Nephron progenitor cell (in vitro differentiated cells): ENCODE measurements at regions not wholly inside any gene's neighbourhood (a gene's known extent, or its start where the extent isn't known, plus 50 kb on each side); places are given as distances from the start of the nearest gene placed in this dataset.
A peak's percentile ranks its signal among the peaks of the same experiment; 100 is the strongest.
"Not testable (repeated sequence)": the region's sequence is repeated elsewhere in the genome, so short reads cannot be mapped to it uniquely, and the experiment has no call there.

Source experiments
- DNase-seq: peaks from one replicate; pipeline ENCODE4 v3.0.0; 2021
- H3K27ac Mint-ChIP-seq: 2 replicates; pipeline ENCODE4 v1.8.0; 2021; ENCODE audit warnings: mild to moderate bottlenecking, moderate library complexity, mixed read lengths
- H3K27me3 Mint-ChIP-seq: 2 replicates; pipeline ENCODE4 v1.8.0; 2021; ENCODE audit warnings: mild to moderate bottlenecking, low read depth, mixed read lengths; ENCODE audit not compliant: poor library complexity
- H3K36me3 Mint-ChIP-seq: 2 replicates; pipeline ENCODE4 v1.8.0; 2021; ENCODE audit warnings: low read depth, mixed read lengths
- H3K4me1 Mint-ChIP-seq: 2 replicates; pipeline ENCODE4 v1.8.0; 2021; ENCODE audit warnings: mixed read lengths
- H3K4me3 Mint-ChIP-seq: 2 replicates; pipeline ENCODE4 v1.8.0; 2021; ENCODE audit warnings: mild to moderate bottlenecking, moderate library complexity, mixed read lengths
- H3K9me3 Mint-ChIP-seq: 2 replicates; pipeline ENCODE4 v1.8.0; 2021; ENCODE audit warnings: mild to moderate bottlenecking, moderate library complexity, mixed read lengths
- CTCF ChIP-seq: fragments of 200-600 bp; sonication (generic); IDR thresholded peaks from 2 replicates; pipeline ENCODE4 v1.5.0; 2021; ENCODE audit warnings: antibody characterized with exemption

- no peak overlapping the region for H3K4me3 Mint-ChIP-seq
- no peaks in the 10 kb centered on the region for H3K9me3 Mint-ChIP-seq
- no peaks in the 10 kb centered on the region for H3K36me3 Mint-ChIP-seq
- no peak for TF ChIP-seq CTCF
- no peak for DNase-seq
- no peak overlapping the region for H3K27ac Mint-ChIP-seq
- H3K27me3 Mint-ChIP-seq: peaks cover 8% of the 10 kb centered on the region
- H3K4me1 Mint-ChIP-seq: peaks cover 11% of the 10 kb centered on the region
Observed at GRCh38 chr2:23037596-23037995, 347.4 kb upstream of the KLHL29 start.

GRCh38 chr2:23041443-23041842 is 343.5 kb upstream of the KLHL29 start:
- peaks cover 5% of the 10 kb centered on the region for H3K27me3 Mint-ChIP-seq
- H3K27ac Mint-ChIP-seq: no peak overlapping the region
- no peak overlapping the region for H3K4me3 Mint-ChIP-seq
- peaks cover 11% of the 10 kb centered on the region for H3K4me1 Mint-ChIP-seq
- TF ChIP-seq CTCF: no peak
- H3K36me3 Mint-ChIP-seq: no peaks in the 10 kb centered on the region
- no peak for DNase-seq
- no peaks in the 10 kb centered on the region for H3K9me3 Mint-ChIP-seq

- Mint-ChIP-seq H3K9me3 (no peaks in the 10 kb centered on the region), H3K4me3 (no peak overlapping the region), H3K27me3 (peaks cover 5% of the 10 kb centered on the region), H3K36me3 (no peaks in the 10 kb centered on the region), H3K4me1 (peaks cover 11% of the 10 kb centered on the region), H3K27ac (no peak overlapping the region)
- no peak for DNase-seq
- no peak for TF ChIP-seq CTCF
Observed at GRCh38 chr2:23042216-23042906, 342.6 kb upstream of the KLHL29 start.

GRCh38 chr2:23050388-23050787 is 334.6 kb upstream of the KLHL29 start:
- Mint-ChIP-seq H3K27me3 (peaks cover 8% of the 10 kb centered on the region), H3K4me3 (no peak overlapping the region), H3K4me1 (peaks cover 8% of the 10 kb centered on the region), H3K27ac (no peak overlapping the region), H3K36me3 (no peaks in the 10 kb centered on the region), H3K9me3 (no peaks in the 10 kb centered on the region)
- TF ChIP-seq CTCF: no peak
- DNase-seq: no peak

- no peak overlapping the region for H3K27ac Mint-ChIP-seq
- H3K4me3 Mint-ChIP-seq: no peak overlapping the region
- TF ChIP-seq CTCF: no peak
- H3K36me3 Mint-ChIP-seq: no peaks in the 10 kb centered on the region
- H3K27me3 Mint-ChIP-seq: peaks cover 16% of the 10 kb centered on the region
- peaks cover under 1% of the 10 kb centered on the region for H3K4me1 Mint-ChIP-seq
- H3K9me3 Mint-ChIP-seq: no peaks in the 10 kb centered on the region
- no peak for DNase-seq
Observed at GRCh38 chr2:23053601-23054000, 331.4 kb upstream of the KLHL29 start.

GRCh38 chr2:23055251-23055650 is 329.7 kb upstream of the KLHL29 start:
- H3K9me3 Mint-ChIP-seq: no peaks in the 10 kb centered on the region
- H3K27ac Mint-ChIP-seq: peak overlapping the region; percentile 17
- TF ChIP-seq CTCF: no peak
- no peak overlapping the region for H3K4me3 Mint-ChIP-seq
- H3K36me3 Mint-ChIP-seq: no peaks in the 10 kb centered on the region
- DNase-seq: no peak
- H3K27me3 Mint-ChIP-seq: peaks cover 15% of the 10 kb centered on the region
- no peaks in the 10 kb centered on the region for H3K4me1 Mint-ChIP-seq

GRCh38 chr2:23056846-23057245 is 328.1 kb upstream of the KLHL29 start:
- not testable (repeated sequence) for H3K36me3 Mint-ChIP-seq, H3K27ac Mint-ChIP-seq, H3K9me3 Mint-ChIP-seq, H3K4me1 Mint-ChIP-seq, DNase-seq, H3K4me3 Mint-ChIP-seq
- H3K27me3 Mint-ChIP-seq: peaks cover 24% of the 10 kb centered on the region
